Colonic mucosa (tissue), 4 donors: ENCODE measurements at regions not wholly inside any gene's neighbourhood (a gene's known extent, or its start where the extent isn't known, plus 50 kb on each side); places are given as distances from the start of the nearest gene placed in this dataset.

Experiments
- DNase-seq: peaks from one replicate; pipeline ENCODE4 v3.0.0-alpha.2; 2020
- H3K27ac ChIP-seq: fragments of 200-600 bp; one replicate; pipeline ENCODE4 v1.8.0; 2021
- H3K27me3 ChIP-seq: fragments of 200-600 bp; one replicate; pipeline ENCODE4 v1.8.0; 2021
- H3K36me3 ChIP-seq: fragments of 200-600 bp; one replicate; pipeline ENCODE4 v1.8.0; 2021
- H3K4me1 ChIP-seq: fragments of 200-600 bp; one replicate; pipeline ENCODE4 v1.8.0; 2021; ENCODE audit warnings: mild to moderate bottlenecking
- H3K4me3 ChIP-seq: fragments of 200-600 bp; one replicate; pipeline ENCODE4 v1.8.0; 2021
- H3K9ac ChIP-seq, 2 donors: one replicate each; pipeline ENCODE4 v1.7.0; 2013; ENCODE audit warnings: control low read depth in 2 of 2, low read depth in 2 of 2, low read length in 2 of 2
- H3K9me3 ChIP-seq: fragments of 200-600 bp; one replicate; pipeline ENCODE4 v1.8.0; 2021
- CTCF ChIP-seq: fragments of 200-600 bp; IDR thresholded peaks from one replicate; pipeline ENCODE4 v1.8.0; 2022; ENCODE audit warnings: antibody characterized with exemption, mild to moderate bottlenecking
- intact Hi-C: fragments of 100-400 bp; cut with DNase I; formaldehyde crosslinking; loops from one replicate; pipeline ENCODE4 v1.14.1; 2022
- donor health status: healthy.
- donor health status: DM: no; HTN: no; CAD: no.
- donor health status: DM: no; HTN: no; CAD: no.

GRCh38 chr4:41427306-41427882 is 110.6 kb upstream of the LIMCH1 start:
- H3K4me3 ChIP-seq: no peak overlapping the region
- H3K9me3 ChIP-seq: no peaks in the 10 kb centered on the region
- H3K36me3 ChIP-seq: no peaks in the 10 kb centered on the region
- DNase-seq: no peak
- H3K27ac ChIP-seq: no peak overlapping the region
- TF ChIP-seq CTCF: no peak
- no peaks in the 10 kb centered on the region for H3K27me3 ChIP-seq
- no peaks in the 10 kb centered on the region for H3K4me1 ChIP-seq
- intact Hi-C loops: no loop called here
- no peak overlapping the region for H3K9ac ChIP-seq

GRCh38 chr4:41427931-41428600 is 109.9 kb upstream of the LIMCH1 start:
- Histone ChIP-seq H3K36me3 (no peaks in the 10 kb centered on the region), H3K27me3 (no peaks in the 10 kb centered on the region), H3K9ac (no peak overlapping the region), H3K9me3 (no peaks in the 10 kb centered on the region), H3K4me1 (no peaks in the 10 kb centered on the region), H3K27ac (no peak overlapping the region), H3K4me3 (no peak overlapping the region)
- intact Hi-C loops: no loop called here
- TF ChIP-seq CTCF: no peak
- DNase-seq: no peak

GRCh38 chr4:41428601-41429279 is 109.2 kb upstream of the LIMCH1 start:
- intact Hi-C loops: no loop called here
- Histone ChIP-seq H3K9me3 (no peaks in the 10 kb centered on the region), H3K36me3 (no peaks in the 10 kb centered on the region), H3K27me3 (no peaks in the 10 kb centered on the region), H3K4me1 (no peaks in the 10 kb centered on the region), H3K4me3 (no peak overlapping the region), H3K27ac (no peak overlapping the region), H3K9ac (no peak overlapping the region)
- DNase-seq: no peak
- no peak for TF ChIP-seq CTCF

- H3K4me3 ChIP-seq: no peak overlapping the region
- intact Hi-C loops: no loop called here
- no peaks in the 10 kb centered on the region for H3K36me3 ChIP-seq
- H3K9ac ChIP-seq: no peak overlapping the region
- no peaks in the 10 kb centered on the region for H3K9me3 ChIP-seq
- no peaks in the 10 kb centered on the region for H3K4me1 ChIP-seq
- H3K27me3 ChIP-seq: no peaks in the 10 kb centered on the region
- no peak overlapping the region for H3K27ac ChIP-seq
- no peak for DNase-seq
- TF ChIP-seq CTCF: no peak
Measured at GRCh38 chr4:41429280-41429669, 108.7 kb upstream of the LIMCH1 start.

GRCh38 chr4:41430792-41431191 is 107.2 kb upstream of the LIMCH1 start:
- DNase-seq: no peak
- no peak overlapping the region for H3K9ac ChIP-seq
- no peak overlapping the region for H3K27ac ChIP-seq
- H3K36me3 ChIP-seq: no peaks in the 10 kb centered on the region
- H3K9me3 ChIP-seq: no peaks in the 10 kb centered on the region
- no peak overlapping the region for H3K4me3 ChIP-seq
- no peaks in the 10 kb centered on the region for H3K27me3 ChIP-seq
- TF ChIP-seq CTCF: no peak
- no peaks in the 10 kb centered on the region for H3K4me1 ChIP-seq
- intact Hi-C loops: no loop called here
